HG03103 (cell line): ENCODE measurements at regions not wholly inside any gene's neighbourhood (a gene's known extent, or its start where the extent isn't known, plus 50 kb on each side); places are given as distances from the start of the nearest gene placed in this dataset.
"Not testable (repeated sequence)": the region's sequence is repeated elsewhere in the genome, so short reads cannot be mapped to it uniquely, and the experiment has no call there.

Experiments used
- ATAC-seq: cut with Tn5 transposase; IDR thresholded peaks from one replicate; pipeline ENCODE4 v1.9.1; 2021; ENCODE audit warnings: low read depth; ENCODE audit not compliant: unreplicated experiment

GRCh38 chr4:160537681-160538080 lies 1434.8 kb downstream of the RAPGEF2 start:
- ATAC-seq, result no peak

GRCh38 chr4:160546201-160546600 lies 1443.3 kb downstream of the RAPGEF2 start:
- ATAC-seq, result no peak

GRCh38 chr4:160549951-160550519 lies 1447.2 kb downstream of the RAPGEF2 start:
- not testable (repeated sequence) for ATAC-seq

GRCh38 chr4:160562661-160563060 lies 1459.8 kb downstream of the RAPGEF2 start:
- no peak for ATAC-seq

- no peak for ATAC-seq
Observed at GRCh38 chr4:160563552-160564282, 1460.8 kb downstream of the RAPGEF2 start.

- ATAC-seq, result no peak
Observed at GRCh38 chr4:160567634-160568033, 1464.8 kb downstream of the RAPGEF2 start.

- no peak for ATAC-seq
Observed at GRCh38 chr4:160570271-160570670, 1467.4 kb downstream of the RAPGEF2 start.

- not testable (repeated sequence) for ATAC-seq
Observed at GRCh38 chr4:160574272-160574671, 1471.4 kb downstream of the RAPGEF2 start.

- no peak for ATAC-seq
Observed at GRCh38 chr4:160580581-160580980, 1477.7 kb downstream of the RAPGEF2 start.

GRCh38 chr4:160592258-160592657 lies 1489.4 kb downstream of the RAPGEF2 start:
- ATAC-seq, result no peak

- no peak for ATAC-seq
Observed at GRCh38 chr4:160595646-160596045, 1492.8 kb downstream of the RAPGEF2 start.

GRCh38 chr4:160604541-160604940 lies 1501.7 kb downstream of the RAPGEF2 start:
- no peak for ATAC-seq

- no peak for ATAC-seq
Observed at GRCh38 chr4:160611181-160611580, 1508.3 kb downstream of the RAPGEF2 start.

- ATAC-seq, result no peak
Observed at GRCh38 chr4:160631044-160631443, 1528.2 kb downstream of the RAPGEF2 start.

- no peak for ATAC-seq
Observed at GRCh38 chr4:160652790-160653189, 1511.0 kb downstream of the FSTL5 start.

- no peak for ATAC-seq
Observed at GRCh38 chr4:160675550-160675949, 1488.2 kb downstream of the FSTL5 start.

- no peak for ATAC-seq
Observed at GRCh38 chr4:160685729-160686128, 1478.1 kb downstream of the FSTL5 start.

GRCh38 chr4:160701671-160702070 lies 1462.1 kb downstream of the FSTL5 start:
- no peak for ATAC-seq

GRCh38 chr4:160709026-160709425 lies 1454.8 kb downstream of the FSTL5 start:
- ATAC-seq, result no peak

- no peak for ATAC-seq
Observed at GRCh38 chr4:160709546-160709945, 1454.3 kb downstream of the FSTL5 start.

GRCh38 chr4:160716551-160716950 lies 1447.2 kb downstream of the FSTL5 start:
- ATAC-seq, result no peak

- no peak for ATAC-seq
Observed at GRCh38 chr4:160717848-160718247, 1446.0 kb downstream of the FSTL5 start.
